Tibial nerve (tissue), 4 donors: ENCODE measurements at regions not wholly inside any gene's neighbourhood (a gene's known extent, or its start where the extent isn't known, plus 50 kb on each side); places are given as distances from the start of the nearest gene placed in this dataset.

ENCODE experiments used
- DNase-seq, 2 donors: peaks; one replicate each; pipeline ENCODE4 v3.0.0-alpha.2; 2019; ENCODE audit warnings: low spot score in 2 of 2
- H3K27ac ChIP-seq, 4 donors: fragments of 200-600 bp; sonication (generic) in 3 of 4; one replicate each; pipeline ENCODE4 v1.5.1; 2017 to 2019; ENCODE audit warnings: mild to moderate bottlenecking in 1 of 4
- H3K27me3 ChIP-seq, 2 donors: fragments of 200-600 bp; sonication (generic) in 1 of 2; one replicate each; pipeline versions ENCODE4 v1.5.1 to v1.6.0; 2017 to 2019
- H3K36me3 ChIP-seq, 3 donors: fragments of 200-600 bp; sonication (generic); one replicate each; pipeline ENCODE4 v1.5.1; 2018 to 2019
- H3K4me1 ChIP-seq, 4 donors: fragments of 200-600 bp; sonication (generic) in 3 of 4; one replicate each; pipeline ENCODE4 v1.5.1; 2017 to 2019
- H3K4me3 ChIP-seq, 4 donors: fragments of 200-600 bp; sonication (generic) in 3 of 4; one replicate each; pipeline ENCODE4 v1.5.1; 2017 to 2019; ENCODE audit warnings: mild to moderate bottlenecking in 1 of 4, moderate library complexity in 1 of 4
- H3K9me3 ChIP-seq, 4 donors: fragments of 200-600 bp; sonication (generic) in 3 of 4; one replicate each; pipeline ENCODE4 v1.5.1; 2017 to 2019
- EP300 ChIP-seq, 2 donors: sonication (generic); formaldehyde crosslinking; IDR thresholded peaks; one replicate each; pipeline ENCODE4 v1.6.1; 2017; ENCODE audit warnings: antibody characterized with exemption in 2 of 2, mild to moderate bottlenecking in 1 of 2
- POLR2A ChIP-seq, 2 donors: fragments of 450-650 bp; IDR thresholded peaks; one replicate each; pipeline ENCODE4 v1.6.1; 2017; ENCODE audit warnings: antibody characterized with exemption in 2 of 2, mild to moderate bottlenecking in 2 of 2, moderate library complexity in 2 of 2
- WGBS, 2 donors: methylation state at CpG; one replicate each; pipeline ENCODE4 v1.1.5; 2018; 5-methylcytosine and 5-hydroxymethylcytosine counted together
- TF ChIP-seq, protein P1 (sequence below), 5 experiments: fragments of 200-600 bp in 3 of 5; fragments of 450-650 bp in 2 of 5; sonication (generic) in 3 of 5; IDR thresholded peaks; one replicate each; pipeline ENCODE4 v1.5.1; 2016 to 2019; ENCODE audit warnings: antibody characterized with exemption in 5 of 5, mild to moderate bottlenecking in 3 of 5, moderate library complexity in 2 of 5

DNA sequence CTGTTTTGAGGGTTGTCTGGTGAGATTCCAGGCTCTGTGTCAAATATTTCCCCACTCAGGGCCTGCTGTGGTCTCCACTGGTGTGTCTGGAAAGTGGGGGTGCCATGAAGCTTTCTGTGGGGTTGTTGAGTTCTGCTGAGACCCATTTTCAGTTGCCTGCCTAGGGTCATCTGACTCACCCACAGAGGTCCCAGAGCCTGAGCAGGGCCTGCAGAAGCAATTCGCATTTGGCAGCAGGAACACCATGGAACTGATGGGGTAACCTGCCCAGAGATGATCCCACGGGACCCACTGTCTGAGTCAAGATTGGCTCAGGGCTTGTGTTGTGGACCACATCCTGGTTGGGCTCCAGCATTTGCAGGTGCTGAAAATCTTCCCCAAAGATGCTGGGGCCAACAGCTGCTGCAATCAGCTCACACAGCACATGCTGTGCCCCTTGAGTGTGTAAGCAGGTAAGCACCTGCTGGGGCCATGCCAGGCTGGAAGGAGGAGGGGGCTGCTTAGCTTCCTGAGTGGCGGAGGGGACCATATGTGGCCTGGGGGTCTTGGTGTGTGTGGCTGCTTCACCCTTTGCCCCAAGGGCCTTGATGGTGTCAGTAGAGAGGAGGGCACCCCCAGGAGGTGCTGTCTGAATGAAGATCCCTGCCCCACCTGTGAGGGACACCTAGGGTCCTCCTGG, 1726.1 kb downstream of the TP53TG3F start:
- H3K36me3 ChIP-seq, result no peaks in the 10 kb centered on the region
- no peaks in the 10 kb centered on the region for H3K27me3 ChIP-seq
- no peak for DNase-seq
- WGBS, 2 donors, result 47 to 54% methylated on average over 3 of the region's 3 CpGs
- no peaks in the 10 kb centered on the region for H3K4me1 ChIP-seq
- TF ChIP-seq, protein P1, sequence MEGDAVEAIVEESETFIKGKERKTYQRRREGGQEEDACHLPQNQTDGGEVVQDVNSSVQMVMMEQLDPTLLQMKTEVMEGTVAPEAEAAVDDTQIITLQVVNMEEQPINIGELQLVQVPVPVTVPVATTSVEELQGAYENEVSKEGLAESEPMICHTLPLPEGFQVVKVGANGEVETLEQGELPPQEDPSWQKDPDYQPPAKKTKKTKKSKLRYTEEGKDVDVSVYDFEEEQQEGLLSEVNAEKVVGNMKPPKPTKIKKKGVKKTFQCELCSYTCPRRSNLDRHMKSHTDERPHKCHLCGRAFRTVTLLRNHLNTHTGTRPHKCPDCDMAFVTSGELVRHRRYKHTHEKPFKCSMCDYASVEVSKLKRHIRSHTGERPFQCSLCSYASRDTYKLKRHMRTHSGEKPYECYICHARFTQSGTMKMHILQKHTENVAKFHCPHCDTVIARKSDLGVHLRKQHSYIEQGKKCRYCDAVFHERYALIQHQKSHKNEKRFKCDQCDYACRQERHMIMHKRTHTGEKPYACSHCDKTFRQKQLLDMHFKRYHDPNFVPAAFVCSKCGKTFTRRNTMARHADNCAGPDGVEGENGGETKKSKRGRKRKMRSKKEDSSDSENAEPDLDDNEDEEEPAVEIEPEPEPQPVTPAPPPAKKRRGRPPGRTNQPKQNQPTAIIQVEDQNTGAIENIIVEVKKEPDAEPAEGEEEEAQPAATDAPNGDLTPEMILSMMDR (IDR thresholded peaks at IDR 0.05), result no peak
- TF ChIP-seq POLR2A (IDR thresholded peaks at IDR 0.05) (no peak), EP300 (IDR thresholded peaks at IDR 0.05) (no peak)
- peaks cover 0 to 41% (median 0%) of the 10 kb centered on the region in 4 donors for H3K9me3 ChIP-seq
- no peak overlapping the region for H3K27ac ChIP-seq
- no peak overlapping the region for H3K4me3 ChIP-seq

DNA sequence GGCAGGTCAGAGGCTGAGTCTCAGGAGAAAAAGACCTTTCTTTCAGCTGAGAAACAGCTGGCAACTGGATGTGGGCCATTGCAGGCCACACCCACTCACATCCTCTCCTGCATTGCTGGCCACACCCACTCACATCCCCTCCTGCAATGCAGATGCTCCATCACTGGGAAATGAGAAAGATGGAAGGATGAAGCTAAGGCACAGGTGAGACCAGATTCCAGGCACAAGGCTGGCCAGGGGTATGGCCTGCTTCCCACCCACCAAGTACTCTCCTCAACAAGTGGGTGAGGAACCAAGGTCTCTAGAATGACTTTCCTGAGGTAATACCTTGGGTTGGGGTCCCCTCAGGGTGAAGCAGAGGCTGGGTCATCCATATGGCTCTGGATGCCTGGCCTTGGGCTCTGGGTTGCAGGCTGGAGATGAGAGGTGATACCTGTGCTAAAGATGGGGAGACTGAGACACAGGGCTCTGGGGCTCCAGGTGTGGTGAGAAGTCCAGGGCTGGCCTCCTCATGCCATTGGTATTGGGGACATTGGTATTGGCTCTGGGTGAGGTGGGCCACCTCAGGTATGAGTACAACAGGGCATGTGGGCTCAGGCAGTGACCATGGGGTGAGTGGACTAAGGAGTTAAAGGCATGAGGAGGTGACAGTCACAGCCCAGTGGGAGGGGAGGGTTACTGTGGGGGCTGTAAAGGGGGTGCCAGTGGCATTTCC, 1726.8 kb downstream of the TP53TG3F start:
- TF ChIP-seq, protein P1 (IDR thresholded peaks at IDR 0.05), result no peak
- TF ChIP-seq POLR2A (IDR thresholded peaks at IDR 0.05) (no peak), EP300 (IDR thresholded peaks at IDR 0.05) (no peak)
- DNase-seq, result no peak
- peaks cover 0 to 39% (median 0%) of the 10 kb centered on the region in 4 donors for H3K9me3 ChIP-seq
- H3K27ac ChIP-seq, result no peak overlapping the region
- H3K36me3 ChIP-seq, result no peaks in the 10 kb centered on the region
- no peaks in the 10 kb centered on the region for H3K4me1 ChIP-seq
- no peak overlapping the region for H3K4me3 ChIP-seq
- H3K27me3 ChIP-seq, result no peaks in the 10 kb centered on the region

DNA sequence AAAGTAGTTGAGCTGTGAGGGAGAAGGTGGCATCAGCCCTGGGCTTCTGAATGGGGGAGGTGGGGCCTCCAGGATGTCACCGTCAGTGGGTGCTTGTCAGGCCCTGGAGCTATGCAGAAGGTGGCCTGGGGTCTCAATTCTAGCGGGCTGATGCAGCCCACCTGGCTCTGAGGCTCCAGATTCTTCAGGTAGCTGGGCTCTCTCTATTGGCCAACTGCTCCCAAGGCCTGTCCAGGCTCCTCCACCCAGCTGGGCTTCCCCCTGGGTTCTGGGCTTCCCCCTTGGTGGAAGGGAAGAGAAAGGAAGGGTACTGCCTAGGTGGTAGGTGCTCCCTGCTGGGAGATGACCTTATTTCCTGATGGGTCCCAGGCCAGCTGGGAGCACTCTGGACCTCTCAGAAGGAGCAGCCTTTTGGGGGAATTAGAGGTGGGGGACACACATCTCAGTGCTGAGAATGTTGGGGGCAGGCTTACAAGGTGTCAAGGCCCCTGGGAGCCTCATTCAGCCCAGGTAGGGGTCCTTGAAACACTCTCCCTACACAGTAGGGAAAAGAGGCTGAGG, 1728.3 kb downstream of the TP53TG3F start:
- Histone ChIP-seq H3K9me3 (peaks cover 0 to 31% (median 0%) of the 10 kb centered on the region in 4 donors), H3K4me1 (no peaks in the 10 kb centered on the region), H3K4me3 (no peak overlapping the region), H3K27ac (no peak overlapping the region), H3K27me3 (no peaks in the 10 kb centered on the region), H3K36me3 (no peaks in the 10 kb centered on the region)
- TF ChIP-seq POLR2A (IDR thresholded peaks at IDR 0.05) (no peak), EP300 (IDR thresholded peaks at IDR 0.05) (no peak)
- TF ChIP-seq, protein P1 (IDR thresholded peaks at IDR 0.05), result no peak
- no peak for DNase-seq
- WGBS, 2 donors, result 39% methylated on average over 2 of the region's 2 CpGs; no CpG with 5 or more reads in 1 of the 2 donors

DNA sequence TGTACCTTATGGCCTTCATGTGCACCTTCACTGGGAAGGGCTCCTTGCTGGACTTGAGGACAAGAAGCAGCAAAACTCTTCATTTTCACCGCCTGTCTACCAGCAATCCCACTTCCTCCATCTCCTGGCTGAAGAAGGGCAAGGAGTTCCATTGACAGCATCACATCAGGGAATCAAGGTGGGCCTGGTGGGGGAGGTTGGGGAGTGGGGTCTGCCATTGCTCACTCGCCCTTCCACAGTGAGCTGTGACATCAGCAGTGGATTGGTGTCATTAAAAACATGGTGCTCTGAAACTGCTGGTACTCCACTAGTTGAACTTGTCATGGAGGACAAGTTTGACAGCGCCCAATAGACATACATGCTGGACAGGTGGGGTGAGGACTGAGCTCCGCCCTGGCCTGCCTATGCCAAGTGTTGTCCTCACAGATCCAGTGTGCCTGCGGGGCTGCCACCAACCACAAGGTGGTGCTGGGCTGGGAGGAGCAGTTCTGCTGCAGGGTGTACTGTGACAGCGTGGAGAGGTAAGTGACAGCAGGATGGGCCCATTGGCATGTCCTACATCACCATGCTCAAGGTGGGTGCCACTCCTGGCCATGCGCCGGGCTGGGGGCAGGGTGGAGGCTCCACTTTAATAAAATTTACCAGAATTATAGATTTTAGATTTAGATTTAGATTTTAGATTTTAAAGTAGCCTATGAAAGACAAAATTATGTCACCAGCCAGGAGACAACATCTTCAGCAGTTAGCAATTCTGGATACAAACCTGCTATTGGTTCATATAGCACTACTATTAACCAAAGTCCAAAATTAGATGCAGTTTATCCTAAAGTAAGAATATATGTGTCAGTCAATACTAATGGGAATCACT, 1729.1 kb downstream of the TP53TG3F start:
- DNase-seq, result no peak
- WGBS, 2 donors, result 42 to 48% methylated on average over 8 of the region's 8 CpGs

More for the DNA sequence above, 1729.1 kb downstream of the TP53TG3F start:
- Histone ChIP-seq H3K9me3 (peaks cover 0 to 28% (median 0%) of the 10 kb centered on the region in 4 donors), H3K4me3 (no peak overlapping the region), H3K27ac (no peak overlapping the region), H3K27me3 (no peaks in the 10 kb centered on the region), H3K36me3 (no peaks in the 10 kb centered on the region), H3K4me1 (no peaks in the 10 kb centered on the region)
- TF ChIP-seq, protein P1 (IDR thresholded peaks at IDR 0.05), result no peak
- TF ChIP-seq POLR2A (IDR thresholded peaks at IDR 0.05), result no peak
- no peak for TF ChIP-seq EP300 (IDR thresholded peaks at IDR 0.05)
